ENCODE measurements at regions not wholly inside any gene's neighbourhood (a gene's known extent, or its start where the extent isn't known, plus 50 kb on each side); places are given as distances from the start of the nearest gene placed in this dataset.

DNA sequence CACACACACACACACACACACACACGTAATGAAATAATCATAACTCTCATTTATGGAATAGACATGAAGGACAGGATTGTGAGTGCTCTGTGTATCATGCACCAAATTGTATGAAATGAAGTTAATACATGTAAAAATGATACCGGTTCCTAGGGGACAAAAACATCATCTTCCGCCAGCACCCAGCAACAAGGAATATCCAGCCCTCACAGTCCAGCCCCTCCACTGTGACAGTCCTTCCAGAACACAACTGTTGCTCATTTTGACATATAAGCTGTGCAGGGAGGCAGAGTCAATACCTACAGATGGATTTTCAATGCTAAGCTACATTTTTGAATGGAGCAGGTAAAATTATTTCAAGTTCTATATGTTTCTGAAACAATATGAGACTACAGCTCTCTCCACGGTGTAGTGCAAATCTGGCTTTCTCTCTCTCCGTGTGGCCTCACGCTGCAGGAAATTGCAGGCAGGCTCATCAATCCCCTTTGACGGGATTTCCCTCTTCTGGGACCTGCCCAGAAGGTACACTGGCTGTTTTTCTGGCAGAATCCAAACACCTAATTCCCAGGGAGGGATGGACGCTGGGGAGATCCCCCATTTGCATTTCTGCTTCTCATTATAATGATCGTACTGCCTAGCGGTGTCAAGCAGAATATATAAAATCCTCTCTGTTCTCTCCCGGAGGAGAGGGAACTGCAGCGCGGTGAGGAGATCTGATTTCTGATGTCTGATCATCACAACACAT lies 494.0 kb downstream of the LIG4 start:
- TF ChIP-seq SNAI2 (CRISPR knock-in tag; IDR thresholded peaks at IDR 0.05) (no peak), ZNF565 (CRISPR knock-in tag; conservative IDR thresholded peaks at IDR 0.05; ENCODE audit: low read depth) (no peak), PPARA (CRISPR knock-in tag; IDR thresholded peaks at IDR 0.05; ENCODE audit: borderline replicate concordance) (no peak), TCF4 (CRISPR knock-in tag; IDR thresholded peaks at IDR 0.05; ENCODE audit: borderline replicate concordance) (no peak), TOX (CRISPR knock-in tag; IDR thresholded peaks at IDR 0.05; ENCODE audit: borderline replicate concordance) (no peak), ISL1 (CRISPR knock-in tag; IDR thresholded peaks at IDR 0.05) (no peak), ZNF70 (CRISPR knock-in tag; IDR thresholded peaks at IDR 0.05) (no peak), BACH2 (CRISPR knock-in tag; IDR thresholded peaks at IDR 0.05; ENCODE audit: borderline replicate concordance) (no peak), CSDC2 (CRISPR knock-in tag; IDR thresholded peaks at IDR 0.05) (no peak)
- TF ChIP-seq, protein P1, sequence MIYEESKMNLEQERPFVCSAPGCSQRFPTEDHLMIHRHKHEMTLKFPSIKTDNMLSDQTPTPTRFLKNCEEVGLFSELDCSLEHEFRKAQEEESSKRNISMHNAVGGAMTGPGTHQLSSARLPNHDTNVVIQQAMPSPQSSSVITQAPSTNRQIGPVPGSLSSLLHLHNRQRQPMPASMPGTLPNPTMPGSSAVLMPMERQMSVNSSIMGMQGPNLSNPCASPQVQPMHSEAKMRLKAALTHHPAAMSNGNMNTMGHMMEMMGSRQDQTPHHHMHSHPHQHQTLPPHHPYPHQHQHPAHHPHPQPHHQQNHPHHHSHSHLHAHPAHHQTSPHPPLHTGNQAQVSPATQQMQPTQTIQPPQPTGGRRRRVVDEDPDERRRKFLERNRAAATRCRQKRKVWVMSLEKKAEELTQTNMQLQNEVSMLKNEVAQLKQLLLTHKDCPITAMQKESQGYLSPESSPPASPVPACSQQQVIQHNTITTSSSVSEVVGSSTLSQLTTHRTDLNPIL (CRISPR knock-in tag; IDR thresholded peaks at IDR 0.05; ENCODE audit: low read depth) = no peak
- TF ChIP-seq, protein P2, sequence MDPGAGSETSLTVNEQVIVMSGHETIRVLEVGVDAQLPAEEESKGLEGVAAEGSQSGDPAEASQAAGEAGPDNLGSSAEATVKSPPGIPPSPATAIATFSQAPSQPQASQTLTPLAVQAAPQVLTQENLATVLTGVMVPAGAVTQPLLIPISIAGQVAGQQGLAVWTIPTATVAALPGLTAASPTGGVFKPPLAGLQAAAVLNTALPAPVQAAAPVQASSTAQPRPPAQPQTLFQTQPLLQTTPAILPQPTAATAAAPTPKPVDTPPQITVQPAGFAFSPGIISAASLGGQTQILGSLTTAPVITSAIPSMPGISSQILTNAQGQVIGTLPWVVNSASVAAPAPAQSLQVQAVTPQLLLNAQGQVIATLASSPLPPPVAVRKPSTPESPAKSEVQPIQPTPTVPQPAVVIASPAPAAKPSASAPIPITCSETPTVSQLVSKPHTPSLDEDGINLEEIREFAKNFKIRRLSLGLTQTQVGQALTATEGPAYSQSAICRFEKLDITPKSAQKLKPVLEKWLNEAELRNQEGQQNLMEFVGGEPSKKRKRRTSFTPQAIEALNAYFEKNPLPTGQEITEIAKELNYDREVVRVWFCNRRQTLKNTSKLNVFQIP (CRISPR knock-in tag; IDR thresholded peaks at IDR 0.05; ENCODE audit: borderline replicate concordance, low read depth) = no peak
- TF ChIP-seq, protein P3, sequence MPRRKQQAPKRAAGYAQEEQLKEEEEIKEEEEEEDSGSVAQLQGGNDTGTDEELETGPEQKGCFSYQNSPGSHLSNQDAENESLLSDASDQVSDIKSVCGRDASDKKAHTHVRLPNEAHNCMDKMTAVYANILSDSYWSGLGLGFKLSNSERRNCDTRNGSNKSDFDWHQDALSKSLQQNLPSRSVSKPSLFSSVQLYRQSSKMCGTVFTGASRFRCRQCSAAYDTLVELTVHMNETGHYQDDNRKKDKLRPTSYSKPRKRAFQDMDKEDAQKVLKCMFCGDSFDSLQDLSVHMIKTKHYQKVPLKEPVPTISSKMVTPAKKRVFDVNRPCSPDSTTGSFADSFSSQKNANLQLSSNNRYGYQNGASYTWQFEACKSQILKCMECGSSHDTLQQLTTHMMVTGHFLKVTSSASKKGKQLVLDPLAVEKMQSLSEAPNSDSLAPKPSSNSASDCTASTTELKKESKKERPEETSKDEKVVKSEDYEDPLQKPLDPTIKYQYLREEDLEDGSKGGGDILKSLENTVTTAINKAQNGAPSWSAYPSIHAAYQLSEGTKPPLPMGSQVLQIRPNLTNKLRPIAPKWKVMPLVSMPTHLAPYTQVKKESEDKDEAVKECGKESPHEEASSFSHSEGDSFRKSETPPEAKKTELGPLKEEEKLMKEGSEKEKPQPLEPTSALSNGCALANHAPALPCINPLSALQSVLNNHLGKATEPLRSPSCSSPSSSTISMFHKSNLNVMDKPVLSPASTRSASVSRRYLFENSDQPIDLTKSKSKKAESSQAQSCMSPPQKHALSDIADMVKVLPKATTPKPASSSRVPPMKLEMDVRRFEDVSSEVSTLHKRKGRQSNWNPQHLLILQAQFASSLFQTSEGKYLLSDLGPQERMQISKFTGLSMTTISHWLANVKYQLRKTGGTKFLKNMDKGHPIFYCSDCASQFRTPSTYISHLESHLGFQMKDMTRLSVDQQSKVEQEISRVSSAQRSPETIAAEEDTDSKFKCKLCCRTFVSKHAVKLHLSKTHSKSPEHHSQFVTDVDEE (CRISPR knock-in tag; IDR thresholded peaks at IDR 0.05) = no peak
- TF ChIP-seq, protein P4, sequence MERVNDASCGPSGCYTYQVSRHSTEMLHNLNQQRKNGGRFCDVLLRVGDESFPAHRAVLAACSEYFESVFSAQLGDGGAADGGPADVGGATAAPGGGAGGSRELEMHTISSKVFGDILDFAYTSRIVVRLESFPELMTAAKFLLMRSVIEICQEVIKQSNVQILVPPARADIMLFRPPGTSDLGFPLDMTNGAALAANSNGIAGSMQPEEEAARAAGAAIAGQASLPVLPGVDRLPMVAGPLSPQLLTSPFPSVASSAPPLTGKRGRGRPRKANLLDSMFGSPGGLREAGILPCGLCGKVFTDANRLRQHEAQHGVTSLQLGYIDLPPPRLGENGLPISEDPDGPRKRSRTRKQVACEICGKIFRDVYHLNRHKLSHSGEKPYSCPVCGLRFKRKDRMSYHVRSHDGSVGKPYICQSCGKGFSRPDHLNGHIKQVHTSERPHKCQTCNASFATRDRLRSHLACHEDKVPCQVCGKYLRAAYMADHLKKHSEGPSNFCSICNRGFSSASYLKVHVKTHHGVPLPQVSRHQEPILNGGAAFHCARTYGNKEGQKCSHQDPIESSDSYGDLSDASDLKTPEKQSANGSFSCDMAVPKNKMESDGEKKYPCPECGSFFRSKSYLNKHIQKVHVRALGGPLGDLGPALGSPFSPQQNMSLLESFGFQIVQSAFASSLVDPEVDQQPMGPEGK (CRISPR knock-in tag; IDR thresholded peaks at IDR 0.05; ENCODE audit: borderline replicate concordance) = no peak
- ATAC-seq = no peak; the same call in 2 of the 3 replicates

DNA sequence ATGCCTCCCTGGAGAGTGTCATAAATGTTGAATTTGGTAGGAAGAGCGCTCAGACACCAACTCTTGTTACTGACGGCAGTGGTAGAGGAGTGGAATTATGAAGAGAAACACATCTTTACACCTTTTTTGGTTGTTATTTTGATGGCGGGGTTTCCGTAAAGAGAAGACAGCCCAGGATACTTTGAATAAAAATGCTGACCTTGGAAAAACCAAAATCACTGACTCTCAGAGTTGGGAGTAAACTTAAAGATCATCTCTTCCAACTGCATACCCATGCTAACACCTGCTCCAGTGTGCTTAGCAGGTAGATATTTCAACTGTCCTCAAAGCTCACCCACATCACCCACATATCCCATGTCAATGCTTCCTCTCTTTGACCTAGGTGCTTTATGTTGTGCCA lies 498.6 kb downstream of the LIG4 start:
- TF ChIP-seq ZC3H10 (CRISPR knock-in tag; IDR thresholded peaks at IDR 0.05) (no peak), OSR1 (CRISPR knock-in tag; IDR thresholded peaks at IDR 0.05) (no peak), ZNF565 (CRISPR knock-in tag; conservative IDR thresholded peaks at IDR 0.05; ENCODE audit: low read depth) (no peak), PPARA (CRISPR knock-in tag; IDR thresholded peaks at IDR 0.05; ENCODE audit: borderline replicate concordance) (no peak), ESRRG (CRISPR knock-in tag; IDR thresholded peaks at IDR 0.05) (no peak), ZFP30 (CRISPR knock-in tag; IDR thresholded peaks at IDR 0.05) (no peak), GLIS3 (CRISPR knock-in tag; IDR thresholded peaks at IDR 0.05) (no peak), CSDC2 (CRISPR knock-in tag; IDR thresholded peaks at IDR 0.05) (no peak), ISL1 (CRISPR knock-in tag; IDR thresholded peaks at IDR 0.05) (no peak), ZFP3 (CRISPR knock-in tag; IDR thresholded peaks at IDR 0.05) (no peak)
- TF ChIP-seq, protein P4 (CRISPR knock-in tag; IDR thresholded peaks at IDR 0.05; ENCODE audit: borderline replicate concordance) = no peak
- TF ChIP-seq, protein P5, sequence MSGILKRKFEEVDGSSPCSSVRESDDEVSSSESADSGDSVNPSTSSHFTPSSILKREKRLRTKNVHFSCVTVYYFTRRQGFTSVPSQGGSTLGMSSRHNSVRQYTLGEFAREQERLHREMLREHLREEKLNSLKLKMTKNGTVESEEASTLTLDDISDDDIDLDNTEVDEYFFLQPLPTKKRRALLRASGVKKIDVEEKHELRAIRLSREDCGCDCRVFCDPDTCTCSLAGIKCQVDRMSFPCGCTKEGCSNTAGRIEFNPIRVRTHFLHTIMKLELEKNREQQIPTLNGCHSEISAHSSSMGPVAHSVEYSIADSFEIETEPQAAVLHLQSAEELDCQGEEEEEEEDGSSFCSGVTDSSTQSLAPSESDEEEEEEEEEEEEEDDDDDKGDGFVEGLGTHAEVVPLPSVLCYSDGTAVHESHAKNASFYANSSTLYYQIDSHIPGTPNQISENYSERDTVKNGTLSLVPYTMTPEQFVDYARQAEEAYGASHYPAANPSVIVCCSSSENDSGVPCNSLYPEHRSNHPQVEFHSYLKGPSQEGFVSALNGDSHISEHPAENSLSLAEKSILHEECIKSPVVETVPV (CRISPR knock-in tag; IDR thresholded peaks at IDR 0.05) = no peak
- TF ChIP-seq, protein P1 (CRISPR knock-in tag; IDR thresholded peaks at IDR 0.05; ENCODE audit: low read depth) = no peak
- TF ChIP-seq, protein P3 (CRISPR knock-in tag; IDR thresholded peaks at IDR 0.05) = no peak
- ATAC-seq = no peak
